HUES64 (cell line): ENCODE measurements at regions not wholly inside any gene's neighbourhood (a gene's known extent, or its start where the extent isn't known, plus 50 kb on each side); places are given as distances from the start of the nearest gene placed in this dataset.
"Not testable (repeated sequence)": the region's sequence is repeated elsewhere in the genome, so short reads cannot be mapped to it uniquely, and the experiment has no call there.

Experiments
- H3K27ac ChIP-seq: 2 replicates; pipeline ENCODE4 v1.7.0; 2013; ENCODE audit warnings: low read depth, low read length, inconsistent platforms
- H3K27me3 ChIP-seq: 2 replicates; pipeline ENCODE4 v1.6.1; 2013; ENCODE audit warnings: mild to moderate bottlenecking, low read length; ENCODE audit not compliant: insufficient read depth
- H3K36me3 ChIP-seq: 2 replicates; pipeline ENCODE4 v1.6.1; 2013; ENCODE audit warnings: mild to moderate bottlenecking, low read length; ENCODE audit not compliant: insufficient read depth
- H3K4me1 ChIP-seq: 2 replicates; pipeline ENCODE4 v1.6.1; 2013; ENCODE audit warnings: mild to moderate bottlenecking, low read length, moderate library complexity; ENCODE audit not compliant: insufficient read depth
- H3K4me3 ChIP-seq: 2 replicates; pipeline ENCODE4 v1.5.1; 2013; ENCODE audit warnings: mild to moderate bottlenecking, low read length, moderate library complexity
- H3K9ac ChIP-seq: 2 replicates; pipeline ENCODE4 v1.6.1; 2013; ENCODE audit warnings: mild to moderate bottlenecking, low read depth, low read length
- H3K9me3 ChIP-seq: 2 replicates; pipeline ENCODE4 v1.6.1; 2013; ENCODE audit warnings: low read depth, low read length; ENCODE audit not compliant: insufficient read depth
- WGBS: fragments of 150-250, 120-280 bp; methylation state at CpG from one replicate; pipeline ENCODE4 v1.1.7; 2013; ENCODE audit warnings: missing lambda C conversion rate; 5-methylcytosine and 5-hydroxymethylcytosine counted together

GRCh38 chr17:53765609-53766008 is 57.1 kb upstream of the KIF2B start:
- Histone ChIP-seq H3K27me3 (no peaks in the 10 kb centered on the region), H3K9me3 (no peaks in the 10 kb centered on the region), H3K4me3 (no peak overlapping the region), H3K9ac (no peak overlapping the region), H3K36me3 (no peaks in the 10 kb centered on the region), H3K4me1 (no peaks in the 10 kb centered on the region), H3K27ac (no peak overlapping the region)
- 95% methylated on average over 1 of the region's 1 CpG for WGBS

- Histone ChIP-seq H3K27ac (no peak overlapping the region), H3K4me1 (no peaks in the 10 kb centered on the region), H3K27me3 (no peaks in the 10 kb centered on the region), H3K9me3 (no peaks in the 10 kb centered on the region), H3K9ac (no peak overlapping the region), H3K4me3 (no peak overlapping the region), H3K36me3 (no peaks in the 10 kb centered on the region)
- WGBS = 98% methylated on average over 2 of the region's 2 CpGs
These were observed 57.6 kb upstream of the KIF2B start for GRCh38 chr17:53765129-53765528.

- 96% methylated on average over 22 of the region's 22 CpGs for WGBS
- H3K27me3 ChIP-seq = no peaks in the 10 kb centered on the region
- H3K27ac ChIP-seq = no peak overlapping the region
- no peaks in the 10 kb centered on the region for H3K9me3 ChIP-seq
- no peak overlapping the region for H3K9ac ChIP-seq
- no peaks in the 10 kb centered on the region for H3K4me1 ChIP-seq
- H3K4me3 ChIP-seq = no peak overlapping the region
- no peaks in the 10 kb centered on the region for H3K36me3 ChIP-seq
These were observed 65.2 kb upstream of the KIF2B start for GRCh38 chr17:53757559-53757958.

GRCh38 chr17:53757116-53757515 is 65.6 kb upstream of the KIF2B start:
- not testable (repeated sequence) for H3K27ac ChIP-seq, H3K27me3 ChIP-seq, H3K4me3 ChIP-seq, H3K36me3 ChIP-seq, H3K4me1 ChIP-seq, H3K9me3 ChIP-seq, H3K9ac ChIP-seq
- WGBS = 97% methylated on average over 20 of the region's 20 CpGs

- Histone ChIP-seq H3K27ac (peak overlapping the region; percentile 28; the same call in 1 of the 2 replicates), H3K36me3 (no peaks in the 10 kb centered on the region), H3K4me1 (peaks cover 24% of the 10 kb centered on the region), H3K4me3 (no peak overlapping the region), H3K9ac (0 out of 2 replicates have a peak overlapping the region, but pooled peaks have one; percentile 10), H3K27me3 (no peaks in the 10 kb centered on the region), H3K9me3 (peaks cover 6% of the 10 kb centered on the region)
- WGBS = 78% methylated on average over 1 of the region's 1 CpG
These were observed 73.5 kb upstream of the KIF2B start for GRCh38 chr17:53749178-53749577.

GRCh38 chr17:53748159-53748820 is 74.4 kb upstream of the KIF2B start:
- H3K4me1 ChIP-seq = peaks cover 24% of the 10 kb centered on the region
- not testable (repeated sequence) for H3K9me3 ChIP-seq, H3K27ac ChIP-seq, H3K4me3 ChIP-seq, H3K36me3 ChIP-seq, H3K9ac ChIP-seq, H3K27me3 ChIP-seq
- 69% methylated on average over 9 of the region's 11 CpGs for WGBS

- Histone ChIP-seq H3K27me3 (no peaks in the 10 kb centered on the region), H3K4me1 (peaks cover 8% of the 10 kb centered on the region; the same call in 1 of the 2 replicates), H3K27ac (no peak overlapping the region), H3K4me3 (no peak overlapping the region), H3K36me3 (no peaks in the 10 kb centered on the region), H3K9ac (no peak overlapping the region), H3K9me3 (peaks cover 6% of the 10 kb centered on the region)
- WGBS = no CpG with 5 or more reads among the region's 1 CpG
These were observed 82.4 kb upstream of the KIF2B start for GRCh38 chr17:53740312-53740711.

GRCh38 chr17:53736516-53737240 is 86.0 kb upstream of the KIF2B start:
- Histone ChIP-seq H3K27me3 (no peaks in the 10 kb centered on the region), H3K9me3 (no peaks in the 10 kb centered on the region), H3K4me3 (no peak overlapping the region), H3K36me3 (no peaks in the 10 kb centered on the region), H3K9ac (no peak overlapping the region), H3K27ac (no peak overlapping the region), H3K4me1 (peaks cover 8% of the 10 kb centered on the region; the same call in 1 of the 2 replicates)
- 80% methylated on average over 5 of the region's 5 CpGs for WGBS

- Histone ChIP-seq H3K36me3 (no peaks in the 10 kb centered on the region), H3K4me3 (no peak overlapping the region), H3K9ac (no peak overlapping the region), H3K27ac (no peak overlapping the region), H3K9me3 (peaks cover 17% of the 10 kb centered on the region), H3K4me1 (no peaks in the 10 kb centered on the region), H3K27me3 (no peaks in the 10 kb centered on the region)
- 91% methylated on average over 1 of the region's 1 CpG for WGBS
These were observed 98.0 kb upstream of the KIF2B start for GRCh38 chr17:53724726-53725125.

- Histone ChIP-seq H3K27ac (no peak overlapping the region), H3K36me3 (no peaks in the 10 kb centered on the region), H3K9ac (no peak overlapping the region), H3K9me3 (peaks cover 10% of the 10 kb centered on the region), H3K4me1 (no peaks in the 10 kb centered on the region), H3K27me3 (no peaks in the 10 kb centered on the region), H3K4me3 (no peak overlapping the region)
- WGBS = 80% methylated on average over 2 of the region's 2 CpGs
These were observed 100.3 kb upstream of the KIF2B start for GRCh38 chr17:53722407-53722806.

GRCh38 chr17:53721101-53721500 is 101.6 kb upstream of the KIF2B start:
- Histone ChIP-seq H3K4me1 (no peaks in the 10 kb centered on the region), H3K9me3 (peaks cover under 1% of the 10 kb centered on the region; the same call in 1 of the 2 replicates), H3K27ac (no peak overlapping the region), H3K4me3 (no peak overlapping the region), H3K9ac (no peak overlapping the region), H3K36me3 (no peaks in the 10 kb centered on the region), H3K27me3 (no peaks in the 10 kb centered on the region)
- 100% methylated on average over 1 of the region's 2 CpGs for WGBS
